CD14-positive monocyte (primary cell): ENCODE measurements at regions not wholly inside any gene's neighbourhood (a gene's known extent, or its start where the extent isn't known, plus 50 kb on each side); places are given as distances from the start of the nearest gene placed in this dataset.

Experiments used
- DNase-seq, 3 donors: peaks; one replicate each; pipeline ENCODE4 v3.0.0-alpha.2; 2011 to 2022
- H2AFZ ChIP-seq: 2 replicates; pipeline ENCODE4 v1.6.0; 2012; ENCODE audit warnings: mild to moderate bottlenecking, low read depth, low read length, inconsistent platforms; ENCODE audit not compliant: insufficient read depth, poor library complexity, severe bottlenecking
- H3K27ac ChIP-seq, 2 donors: 1 replicate in 1 of 2; 2 replicates in 1 of 2; pipeline ENCODE4 v1.5.1; 2012 to 2013; ENCODE audit warnings: low read length in 2 of 2, control low read depth in 1 of 2, inconsistent platforms in 1 of 2, low read depth in 1 of 2, mild to moderate bottlenecking in 1 of 2
- H3K27me3 ChIP-seq, 2 donors: one replicate each; pipeline versions ENCODE4 v1.6.0 to v1.6.1; 2011 to 2013; ENCODE audit warnings: low read length in 2 of 2; ENCODE audit not compliant: control insufficient read depth in 2 of 2, insufficient read depth in 2 of 2
- H3K36me3 ChIP-seq, 2 donors: replicated peaks in 1 of 2; 1 replicate in 1 of 2; 2 replicates in 1 of 2; pipeline versions ENCODE4 v1.5.1 to v1.6.1; 2012 to 2013; ENCODE audit warnings: low read length in 2 of 2, control low read depth in 1 of 2, inconsistent platforms in 1 of 2, mild to moderate bottlenecking in 1 of 2; ENCODE audit not compliant: insufficient read depth in 2 of 2, control insufficient read depth in 1 of 2
- H3K4me1 ChIP-seq, 2 donors: 1 replicate in 1 of 2; 2 replicates in 1 of 2; pipeline versions ENCODE4 v1.5.1 to v1.6.1; 2012 to 2013; ENCODE audit warnings: low read length in 2 of 2, control low read depth in 1 of 2, inconsistent platforms in 1 of 2, mild to moderate bottlenecking in 1 of 2, moderate library complexity in 1 of 2; ENCODE audit not compliant: insufficient read depth in 2 of 2, control insufficient read depth in 1 of 2
- H3K4me2 ChIP-seq: replicated peaks from 2 replicates; pipeline ENCODE3; 2012; ENCODE audit warnings: low read length, moderate library complexity, mild to moderate bottlenecking; ENCODE audit not compliant: poor library complexity, severe bottlenecking; ENCODE audit errors: extremely low read depth
- H3K4me3 ChIP-seq, 3 experiments: fragments of 200-600 bp in 1 of 3; sonication (generic) in 1 of 3; replicated peaks in 1 of 3; 1 replicate in 2 of 3; 2 replicates in 1 of 3; pipeline ENCODE4 v1.5.1; 2011 to 2013; ENCODE audit warnings: low read length in 3 of 3, mild to moderate bottlenecking in 3 of 3, control low read depth in 2 of 3, low read depth in 2 of 3, inconsistent platforms in 1 of 3, moderate library complexity in 1 of 3
- H3K79me2 ChIP-seq: 2 replicates; pipeline ENCODE4 v1.6.0; 2012; ENCODE audit warnings: mild to moderate bottlenecking, control low read depth, inconsistent platforms, low read length, moderate library complexity; ENCODE audit not compliant: insufficient read depth
- H3K9ac ChIP-seq: 2 replicates; pipeline ENCODE4 v1.6.0; 2017; ENCODE audit warnings: low read length, mild to moderate bottlenecking; ENCODE audit not compliant: insufficient read depth, poor library complexity, severe bottlenecking
- H3K9me3 ChIP-seq, 2 donors: replicated peaks in 1 of 2; 1 replicate in 1 of 2; 2 replicates in 1 of 2; pipeline versions ENCODE4 v1.5.1 to v1.6.1; 2012 to 2013; ENCODE audit warnings: low read length in 2 of 2, control low read depth in 1 of 2; ENCODE audit not compliant: control insufficient read depth in 1 of 2, insufficient read depth in 1 of 2
- H4K20me1 ChIP-seq: 2 replicates; pipeline ENCODE4 v1.6.0; 2012; ENCODE audit warnings: mild to moderate bottlenecking, low read length, control low read depth, moderate library complexity; ENCODE audit not compliant: insufficient read depth
- H3K27ac Mint-ChIP-seq, 7 donors: one replicate each; pipeline ENCODE4 v1.8.0; 2020; ENCODE audit warnings: mild to moderate bottlenecking in 7 of 7, mixed read lengths in 7 of 7, moderate library complexity in 6 of 7, inconsistent platforms in 2 of 7
- H3K27me3 Mint-ChIP-seq, 3 donors: one replicate each; pipeline ENCODE4 v1.8.0; 2021 to 2022; ENCODE audit warnings: low read depth in 3 of 3, mild to moderate bottlenecking in 3 of 3, mixed read lengths in 3 of 3, moderate library complexity in 3 of 3, inconsistent platforms in 1 of 3
- H3K36me3 Mint-ChIP-seq, 2 donors: one replicate each; pipeline ENCODE4 v1.8.0; 2020; ENCODE audit warnings: mixed read lengths in 2 of 2, inconsistent platforms in 1 of 2, mild to moderate bottlenecking in 1 of 2
- H3K4me1 Mint-ChIP-seq: one replicate; pipeline ENCODE4 v1.8.0; 2020; ENCODE audit warnings: mild to moderate bottlenecking, mixed read lengths
- H3K4me3 Mint-ChIP-seq, 2 donors: one replicate each; pipeline ENCODE4 v1.8.0; 2020; ENCODE audit warnings: mild to moderate bottlenecking in 2 of 2, mixed read lengths in 2 of 2, moderate library complexity in 1 of 2
- H3K9me3 Mint-ChIP-seq, 7 donors: one replicate each; pipeline ENCODE4 v1.8.0; 2020 to 2022; ENCODE audit warnings: mixed read lengths in 7 of 7, mild to moderate bottlenecking in 6 of 7, moderate library complexity in 6 of 7, inconsistent platforms in 2 of 7
- CTCF ChIP-seq: fragments of 200-600 bp; IDR thresholded peaks from one replicate; pipeline ENCODE4 v1.8.0; 2022; ENCODE audit warnings: antibody characterized with exemption, mild to moderate bottlenecking
- WGBS: methylation state at CpG from one replicate; pipeline ENCODE4 v1.1.5; 2013; ENCODE audit warnings: missing lambda C conversion rate; ENCODE audit not compliant: insufficient coverage; 5-methylcytosine and 5-hydroxymethylcytosine counted together
- intact Hi-C, 2 donors: fragments of 100-400 bp; cut with micrococcal nuclease; formaldehyde crosslinking; loops; one replicate each; pipeline versions ENCODE4 v1.15.0 to v1.15.1; 2023

- Mint-ChIP-seq H3K9me3 (peaks cover 4 to 20% (median 6%) of the 10 kb centered on the region in 7 donors), H3K4me3 (no peak overlapping the region), H3K27ac (no peak overlapping the region), H3K27me3 (no peaks in the 10 kb centered on the region), H3K4me1 (peaks cover 2% of the 10 kb centered on the region), H3K36me3 (no peaks in the 10 kb centered on the region)
- no peaks in the 10 kb centered on the region for H3K27me3 ChIP-seq
- no peak overlapping the region for H3K4me2 ChIP-seq
- no peak overlapping the region for H3K27ac ChIP-seq
- intact Hi-C loops, result no loop called here
- no peaks in the 10 kb centered on the region for H3K79me2 ChIP-seq
- no peak for TF ChIP-seq CTCF
- no peak for DNase-seq
- no peaks in the 10 kb centered on the region for H4K20me1 ChIP-seq
- no peaks in the 10 kb centered on the region for H3K36me3 ChIP-seq
- WGBS, result 0% methylated on average over 2 of the region's 10 CpGs
- H3K4me1 ChIP-seq, result no peaks in the 10 kb centered on the region
- H3K9ac ChIP-seq, result no peak overlapping the region
- H3K9me3 ChIP-seq, result peaks cover 0 to 7% of the 10 kb centered on the region in 2 donors
- no peak overlapping the region for H2AFZ ChIP-seq
- H3K4me3 ChIP-seq, result no peak overlapping the region
Measured at GRCh38 chr16:8107296-8107695, 483.0 kb downstream of the TMEM114 start.

GRCh38 chr16:8103649-8104289 lies 486.5 kb downstream of the TMEM114 start:
- H3K9me3 ChIP-seq, result peaks cover 2 to 4% of the 10 kb centered on the region in 2 donors
- intact Hi-C loops, result no loop called here
- no peaks in the 10 kb centered on the region for H3K79me2 ChIP-seq
- no peak overlapping the region for H3K27ac ChIP-seq
- no peak overlapping the region for H3K4me2 ChIP-seq
- no peak for TF ChIP-seq CTCF
- H3K4me3 ChIP-seq, result no peak overlapping the region
- Mint-ChIP-seq H3K27ac (no peak overlapping the region), H3K9me3 (peaks cover 2 to 20% (median 6%) of the 10 kb centered on the region in 7 donors), H3K4me1 (peaks cover 2% of the 10 kb centered on the region), H3K36me3 (no peaks in the 10 kb centered on the region), H3K4me3 (no peak overlapping the region), H3K27me3 (no peaks in the 10 kb centered on the region)
- no peaks in the 10 kb centered on the region for H3K27me3 ChIP-seq
- 81% methylated on average over 8 of the region's 8 CpGs for WGBS
- DNase-seq, result no peak
- H4K20me1 ChIP-seq, result no peaks in the 10 kb centered on the region
- no peak overlapping the region for H3K9ac ChIP-seq
- no peaks in the 10 kb centered on the region for H3K4me1 ChIP-seq
- H2AFZ ChIP-seq, result no peak overlapping the region
- H3K36me3 ChIP-seq, result no peaks in the 10 kb centered on the region
